ENCODE measurements at regions not wholly inside any gene's neighbourhood (a gene's known extent, or its start where the extent isn't known, plus 50 kb on each side); places are given as distances from the start of the nearest gene placed in this dataset.

GRCh38 chr11:129503646-129504045 lies 128.0 kb downstream of the BARX2 start:
- TF ChIP-seq CTCF (conservative IDR thresholded peaks at IDR 0.05), result no peak
- no peak for TF ChIP-seq EZH2 (IDR thresholded peaks at IDR 0.05; ENCODE audit: low read depth)
